COLO668 (cell line): ENCODE measurements at regions not wholly inside any gene's neighbourhood (a gene's known extent, or its start where the extent isn't known, plus 50 kb on each side); places are given as distances from the start of the nearest gene placed in this dataset.

ENCODE experiments used
- DNase-seq: peaks from one replicate; lab custom pipeline; 2025; ENCODE audit not compliant: unreplicated experiment; lab: John Stamatoyannopoulos, UW

DNA sequence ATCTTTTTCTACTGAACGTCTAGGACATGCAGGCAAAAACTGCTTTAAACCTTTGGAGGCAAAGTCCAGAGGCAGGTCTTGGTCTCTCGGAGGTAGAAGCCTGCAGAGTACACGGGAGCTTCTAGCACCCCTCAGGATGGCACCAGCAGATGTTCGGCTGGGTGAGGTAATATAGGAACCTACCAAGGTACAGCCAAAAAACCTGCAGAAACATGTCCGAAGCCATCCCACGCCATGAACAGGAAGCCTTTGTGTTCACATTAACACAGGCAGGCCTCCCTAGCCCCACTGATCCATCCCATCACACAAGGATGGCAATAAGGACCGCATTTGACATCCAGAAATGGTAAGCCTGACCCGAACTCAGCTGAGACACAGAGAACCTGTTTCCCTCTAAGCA is 157.9 kb upstream of the HES1 start:
- no peak for DNase-seq

DNA sequence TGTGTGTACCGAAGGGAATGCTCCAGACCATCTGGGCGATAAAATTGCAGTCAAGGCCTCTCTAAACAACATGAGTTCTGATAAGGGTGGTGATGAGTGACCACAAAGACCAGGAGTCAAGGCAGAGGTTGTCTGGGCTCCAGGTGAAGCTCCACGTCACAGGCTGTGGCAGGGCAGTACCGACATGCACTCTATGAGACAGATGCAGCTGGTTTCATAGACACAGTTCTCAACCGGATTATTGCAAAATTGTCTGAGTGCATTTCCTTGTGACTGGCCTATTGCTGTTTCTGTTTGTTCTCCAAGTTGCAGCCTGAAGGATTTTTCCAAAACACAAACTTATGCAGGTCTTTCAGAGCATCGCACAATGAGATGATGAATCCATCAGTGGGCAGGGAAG is 157.5 kb upstream of the HES1 start:
- DNase-seq: no peak

GRCh38 chr3:193980326-193980725 is 155.6 kb upstream of the HES1 start:
- no peak for DNase-seq

GRCh38 chr3:193980905-193981304 is 155.0 kb upstream of the HES1 start:
- DNase-seq: no peak

DNA sequence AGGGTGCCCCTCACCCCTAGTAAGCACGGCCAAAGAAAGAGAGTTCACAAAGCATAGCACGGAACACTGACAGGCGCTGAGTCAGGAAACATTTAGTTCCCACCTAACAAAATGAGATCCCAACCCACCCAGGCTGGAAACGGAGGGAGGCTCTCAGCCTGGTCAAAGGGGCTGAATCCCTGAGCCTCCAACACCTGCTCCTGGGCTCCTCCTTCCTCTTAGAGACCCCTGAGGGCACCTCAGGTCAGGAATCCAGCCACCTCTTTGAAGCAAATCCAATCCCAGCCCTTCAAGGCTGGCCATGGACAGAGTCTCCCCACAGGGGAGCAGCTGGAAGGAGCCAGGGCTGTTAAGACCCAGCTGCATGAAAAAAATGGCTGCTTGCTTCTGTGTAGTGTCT is 154.4 kb upstream of the HES1 start:
- DNase-seq: no peak

- DNase-seq: no peak
These were observed 153.7 kb upstream of the HES1 start for GRCh38 chr3:193982258-193982659.

- no peak for DNase-seq
These were observed 151.8 kb upstream of the HES1 start for GRCh38 chr3:193983846-193984818.

- DNase-seq: no peak
These were observed 151.1 kb upstream of the HES1 start for GRCh38 chr3:193984876-193985275.

DNA sequence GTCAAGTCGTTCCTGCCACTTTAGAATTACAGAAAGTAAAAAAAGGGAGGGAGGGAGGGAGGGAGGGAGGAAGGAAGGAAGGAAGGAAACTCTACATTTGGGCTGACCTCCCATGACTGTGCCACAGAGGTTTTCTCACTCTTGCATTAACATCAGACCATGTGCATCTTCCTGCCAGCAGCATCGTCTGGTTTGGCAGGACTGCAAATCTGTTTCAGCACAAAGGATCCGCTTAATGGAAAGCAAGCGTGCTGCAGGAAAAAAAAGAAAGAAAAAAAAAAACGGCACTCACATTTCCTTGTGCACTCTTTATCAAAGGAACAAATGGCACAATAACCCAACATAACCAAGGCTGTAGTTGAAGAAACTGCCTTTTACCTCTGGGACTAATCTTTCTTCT is 148.8 kb upstream of the HES1 start:
- no peak for DNase-seq

DNA sequence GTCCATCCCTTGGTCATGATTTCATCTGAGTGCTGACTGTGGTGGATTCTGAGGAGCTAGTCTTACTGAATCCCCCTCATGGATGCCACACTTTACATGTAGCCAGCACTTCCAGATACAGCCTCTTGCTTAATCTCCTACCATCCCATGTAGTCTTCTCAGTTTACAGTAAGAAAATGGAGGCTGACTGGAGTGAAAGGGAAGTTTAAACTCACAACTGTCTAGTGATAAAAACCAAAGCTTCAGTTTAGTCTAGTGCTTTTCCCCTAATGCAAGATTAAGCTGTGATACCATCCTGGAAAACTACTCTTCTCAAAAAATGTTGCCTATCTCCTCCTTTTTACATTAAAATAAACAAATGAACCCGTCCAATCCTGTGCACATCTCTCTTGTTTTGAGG is 146.8 kb upstream of the HES1 start:
- no peak for DNase-seq

DNA sequence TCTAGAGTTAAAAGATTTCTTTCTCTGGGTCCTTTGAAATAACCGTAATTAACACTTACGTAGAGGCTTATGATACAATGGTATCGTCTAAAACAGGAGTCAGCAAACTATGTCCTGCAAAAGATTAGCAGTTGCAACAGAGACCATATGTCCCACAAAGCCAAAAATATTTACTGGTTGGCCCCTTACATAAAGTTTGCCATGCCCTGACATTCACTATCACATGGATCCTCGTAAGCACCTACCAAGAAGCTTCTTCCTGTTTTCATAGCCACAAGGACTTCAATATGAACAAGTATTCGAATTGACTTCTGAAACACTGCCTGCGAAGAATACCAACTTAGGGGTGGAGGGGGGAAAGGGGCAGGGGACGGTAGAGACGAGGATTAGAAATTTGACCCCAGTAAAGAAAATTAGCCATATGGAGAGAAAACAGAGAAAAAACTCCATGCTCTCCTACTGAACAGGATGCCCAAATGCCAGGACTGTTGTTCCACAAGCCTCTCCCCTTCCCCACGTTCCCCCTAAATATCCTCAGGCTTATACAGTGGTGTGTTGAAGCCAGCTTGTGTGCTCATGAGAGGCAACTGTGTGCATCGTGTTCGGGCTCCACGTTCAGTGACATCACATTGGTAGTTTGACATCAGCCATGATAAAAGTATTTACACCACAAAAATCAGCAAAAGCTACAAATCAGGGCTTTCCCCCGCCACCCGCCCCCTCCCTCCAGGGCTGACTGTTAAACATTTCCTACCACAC is 144.1 kb upstream of the HES1 start:
- DNase-seq: no peak

- DNase-seq: no peak
These were observed 143.4 kb upstream of the HES1 start for GRCh38 chr3:193992425-193993037.

GRCh38 chr3:193996221-193996620 is 139.7 kb upstream of the HES1 start:
- DNase-seq: no peak

- DNase-seq: no peak
These were observed 139.3 kb upstream of the HES1 start for GRCh38 chr3:193996641-193997089.

GRCh38 chr3:193997228-193998122 is 138.5 kb upstream of the HES1 start:
- no peak for DNase-seq

GRCh38 chr3:193998123-193998448 is 137.9 kb upstream of the HES1 start:
- DNase-seq: no peak

- no peak for DNase-seq
These were observed 137.2 kb upstream of the HES1 start for GRCh38 chr3:193998628-193999195.

- no peak for DNase-seq
These were observed 135.8 kb upstream of the HES1 start for GRCh38 chr3:194000100-194000499.

DNA sequence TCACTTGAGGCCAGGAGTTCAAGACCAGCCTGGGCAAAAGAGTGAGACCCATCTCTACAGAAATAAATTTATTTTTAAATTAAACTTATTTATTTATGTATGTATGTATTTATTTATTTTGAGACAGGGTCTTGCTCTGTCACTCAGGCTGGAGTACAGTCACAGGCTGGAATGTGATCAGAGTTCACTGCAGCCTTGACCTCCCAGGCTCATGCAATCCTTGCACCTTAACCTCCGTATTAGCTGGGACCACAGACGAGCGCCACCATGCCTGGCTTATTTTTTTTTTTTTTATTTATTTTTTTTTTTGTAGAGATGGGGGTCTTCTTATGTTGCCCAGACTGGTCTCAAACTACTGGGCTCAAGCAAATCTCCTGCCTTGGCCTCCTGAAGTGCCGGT is 135.2 kb upstream of the HES1 start:
- no peak for DNase-seq

DNA sequence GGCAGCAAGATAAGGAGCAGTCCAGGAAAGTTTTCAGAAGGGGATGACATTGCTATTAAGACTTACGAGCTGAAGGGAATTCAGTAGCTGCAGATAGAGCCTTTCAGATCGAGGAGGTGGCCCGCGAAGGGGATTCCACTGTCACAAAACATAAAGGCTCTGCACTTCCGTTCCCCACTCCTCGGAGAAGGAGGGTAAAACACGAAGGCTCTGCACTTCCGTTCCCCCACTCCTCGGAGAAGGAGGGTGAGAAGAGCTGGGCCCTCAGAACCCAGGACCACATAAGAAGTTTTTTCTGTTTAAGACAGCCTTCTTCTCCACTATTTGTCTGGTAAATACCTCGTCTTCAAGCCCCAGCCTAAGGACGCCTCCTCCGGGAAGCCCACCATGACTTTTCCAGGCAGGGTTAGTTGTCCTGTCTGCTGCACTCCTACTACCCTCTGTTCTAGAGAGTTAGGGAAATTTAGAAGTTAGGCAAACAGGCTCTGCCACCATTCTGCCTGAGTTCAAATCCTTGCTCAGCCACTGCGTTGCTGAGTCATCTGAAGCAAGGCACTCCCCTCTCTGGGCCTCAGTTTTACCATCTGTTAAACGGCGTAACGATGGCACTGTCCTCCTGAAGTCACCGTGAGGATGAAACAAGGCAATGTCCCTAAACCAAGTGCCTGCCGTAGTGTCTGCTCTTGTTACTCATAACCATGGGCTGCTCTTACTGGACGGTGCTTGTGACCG is 134.1 kb upstream of the HES1 start:
- DNase-seq: no peak
